ENCODE measurements at regions not wholly inside any gene's neighbourhood (a gene's known extent, or its start where the extent isn't known, plus 50 kb on each side); places are given as distances from the start of the nearest gene placed in this dataset.

DNA sequence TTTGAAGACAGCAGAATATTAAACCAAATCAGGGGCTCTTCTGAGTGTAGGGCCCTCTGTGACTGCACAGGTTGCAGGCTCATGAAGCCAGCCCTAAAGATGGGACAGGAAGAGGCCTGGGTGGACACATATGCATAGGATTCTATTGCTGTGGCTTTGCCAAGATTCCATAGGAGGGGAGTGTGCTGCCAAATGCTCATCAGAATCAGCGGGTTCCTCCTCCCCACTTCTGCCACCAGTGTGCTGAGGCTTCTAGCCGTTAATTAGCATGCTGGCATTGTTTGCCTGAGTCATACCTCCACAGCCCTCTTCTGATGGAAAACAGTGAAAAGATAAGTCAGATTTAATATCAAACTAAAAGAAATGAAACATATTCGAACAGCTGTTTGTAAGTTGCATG is 103.9 kb upstream of the TMEFF2 start:
- no peak overlapping the region for H3K27ac Mint-ChIP-seq
- TF ChIP-seq, protein P1, sequence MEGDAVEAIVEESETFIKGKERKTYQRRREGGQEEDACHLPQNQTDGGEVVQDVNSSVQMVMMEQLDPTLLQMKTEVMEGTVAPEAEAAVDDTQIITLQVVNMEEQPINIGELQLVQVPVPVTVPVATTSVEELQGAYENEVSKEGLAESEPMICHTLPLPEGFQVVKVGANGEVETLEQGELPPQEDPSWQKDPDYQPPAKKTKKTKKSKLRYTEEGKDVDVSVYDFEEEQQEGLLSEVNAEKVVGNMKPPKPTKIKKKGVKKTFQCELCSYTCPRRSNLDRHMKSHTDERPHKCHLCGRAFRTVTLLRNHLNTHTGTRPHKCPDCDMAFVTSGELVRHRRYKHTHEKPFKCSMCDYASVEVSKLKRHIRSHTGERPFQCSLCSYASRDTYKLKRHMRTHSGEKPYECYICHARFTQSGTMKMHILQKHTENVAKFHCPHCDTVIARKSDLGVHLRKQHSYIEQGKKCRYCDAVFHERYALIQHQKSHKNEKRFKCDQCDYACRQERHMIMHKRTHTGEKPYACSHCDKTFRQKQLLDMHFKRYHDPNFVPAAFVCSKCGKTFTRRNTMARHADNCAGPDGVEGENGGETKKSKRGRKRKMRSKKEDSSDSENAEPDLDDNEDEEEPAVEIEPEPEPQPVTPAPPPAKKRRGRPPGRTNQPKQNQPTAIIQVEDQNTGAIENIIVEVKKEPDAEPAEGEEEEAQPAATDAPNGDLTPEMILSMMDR (IDR thresholded peaks at IDR 0.05; ENCODE audit: unreplicated experiment in 3 of 3): no peak
- peaks cover 4% of the 10 kb centered on the region for H3K27me3 Mint-ChIP-seq (ENCODE audit: low read depth)
- no peaks in the 10 kb centered on the region for H3K9me3 Mint-ChIP-seq
- no peaks in the 10 kb centered on the region for H3K4me1 Mint-ChIP-seq
- no peak overlapping the region for H3K4me3 Mint-ChIP-seq
- H3K36me3 Mint-ChIP-seq (ENCODE audit: low read depth): no peaks in the 10 kb centered on the region

DNA sequence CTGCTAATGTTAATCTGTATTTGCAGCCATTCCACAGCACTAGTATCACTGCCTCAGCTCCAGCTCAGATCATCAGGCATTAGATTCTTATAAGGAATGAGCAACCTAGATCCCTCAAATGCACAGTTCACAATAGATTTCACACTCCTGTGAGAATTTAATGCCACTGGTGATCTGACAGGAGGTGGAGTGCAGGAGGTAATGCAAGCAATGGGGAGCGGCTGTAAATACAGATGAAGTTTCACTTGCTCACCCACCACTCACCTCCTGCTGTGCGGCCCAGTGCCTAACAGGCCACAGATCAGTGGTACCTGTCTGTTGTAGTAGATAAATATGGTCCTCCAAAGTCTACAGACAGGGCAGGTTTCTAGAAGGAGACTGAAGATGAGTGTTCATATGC is 97.7 kb upstream of the TMEFF2 start:
- Mint-ChIP-seq H3K36me3 (ENCODE audit: low read depth) (no peaks in the 10 kb centered on the region), H3K4me1 (no peaks in the 10 kb centered on the region), H3K4me3 (no peak overlapping the region), H3K27me3 (ENCODE audit: low read depth) (no peaks in the 10 kb centered on the region), H3K9me3 (no peaks in the 10 kb centered on the region), H3K27ac (no peak overlapping the region)
- TF ChIP-seq, protein P1 (IDR thresholded peaks at IDR 0.05; ENCODE audit: unreplicated experiment in 3 of 3): no peak

DNA sequence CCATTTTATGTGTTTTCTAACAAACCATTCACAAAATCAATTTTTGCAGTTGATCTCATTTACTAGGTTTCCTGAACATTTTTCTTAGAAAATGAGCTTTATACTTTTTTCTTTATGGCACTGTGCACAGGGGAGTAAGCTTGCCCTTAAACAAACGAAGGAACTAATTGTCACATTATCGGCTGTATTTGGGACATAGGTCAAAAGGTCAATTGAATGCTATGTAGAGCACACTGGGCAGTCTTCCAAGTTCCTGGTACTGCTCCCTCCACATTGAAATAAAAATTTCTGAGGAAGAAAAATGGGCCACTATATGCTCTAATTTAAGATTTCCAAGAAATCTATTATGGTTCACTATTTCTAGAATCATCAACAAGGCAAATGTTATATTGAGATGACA is 93.6 kb upstream of the TMEFF2 start:
- H3K4me3 Mint-ChIP-seq: no peak overlapping the region
- TF ChIP-seq, protein P1 (IDR thresholded peaks at IDR 0.05; ENCODE audit: unreplicated experiment in 3 of 3): no peak
- H3K27me3 Mint-ChIP-seq (ENCODE audit: low read depth): no peaks in the 10 kb centered on the region
- no peaks in the 10 kb centered on the region for H3K36me3 Mint-ChIP-seq (ENCODE audit: low read depth)
- H3K4me1 Mint-ChIP-seq: no peaks in the 10 kb centered on the region
- no peak overlapping the region for H3K27ac Mint-ChIP-seq
- no peaks in the 10 kb centered on the region for H3K9me3 Mint-ChIP-seq

DNA sequence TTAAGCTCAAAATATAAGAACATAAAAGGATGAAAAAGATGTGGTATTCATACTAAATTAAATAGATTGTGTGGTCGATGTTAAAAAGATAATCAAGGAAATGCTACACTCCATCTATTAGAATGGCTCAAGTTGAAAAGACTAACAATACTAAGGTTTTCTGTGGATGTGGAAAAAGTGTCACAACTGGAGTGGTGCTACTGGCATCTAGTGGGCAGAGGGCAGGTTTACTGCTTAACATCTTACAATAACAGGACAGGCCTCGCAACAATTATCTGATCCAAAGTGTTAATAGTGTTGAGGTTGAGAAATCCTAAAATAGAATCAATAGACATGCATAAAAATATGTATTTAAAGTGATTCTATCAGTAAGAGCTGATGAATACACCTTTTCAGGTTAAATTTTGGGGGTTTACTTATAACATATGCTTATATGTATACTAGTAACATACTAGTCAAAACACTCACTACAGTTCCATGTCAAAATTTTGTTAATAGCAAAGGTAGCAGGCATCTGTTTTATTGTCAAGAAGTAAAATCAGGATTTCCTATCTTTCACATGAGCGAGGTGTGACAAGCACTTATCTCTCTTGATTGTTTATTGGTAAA is 91.5 kb upstream of the TMEFF2 start:
- Mint-ChIP-seq H3K9me3 (no peaks in the 10 kb centered on the region), H3K27ac (no peak overlapping the region), H3K4me1 (no peaks in the 10 kb centered on the region)

DNA sequence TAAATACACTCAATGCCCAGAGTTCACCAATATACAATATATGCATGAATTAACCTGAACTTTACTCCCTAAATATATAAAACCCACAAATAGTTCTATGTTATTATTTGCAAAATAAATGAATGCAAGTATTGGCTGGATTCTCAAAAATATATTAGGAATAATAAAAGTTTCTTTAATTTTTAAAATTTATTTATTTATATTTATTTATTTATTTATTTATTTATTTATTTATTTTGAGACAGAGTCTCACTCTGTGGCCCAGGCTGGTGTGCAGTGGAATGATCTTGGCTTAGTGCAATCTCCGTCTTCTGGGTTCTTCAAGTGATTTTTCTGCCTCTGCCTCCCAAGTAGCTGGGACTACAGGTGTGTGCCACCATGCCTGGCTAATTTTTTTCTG is 88.7 kb upstream of the TMEFF2 start:
- H3K9me3 Mint-ChIP-seq: no peaks in the 10 kb centered on the region
- TF ChIP-seq, protein P1 (IDR thresholded peaks at IDR 0.05; ENCODE audit: unreplicated experiment in 3 of 3): no peak
- no peaks in the 10 kb centered on the region for H3K4me1 Mint-ChIP-seq
- H3K4me3 Mint-ChIP-seq: no peak overlapping the region
- no peaks in the 10 kb centered on the region for H3K27me3 Mint-ChIP-seq (ENCODE audit: low read depth)
- H3K36me3 Mint-ChIP-seq (ENCODE audit: low read depth): no peaks in the 10 kb centered on the region
- H3K27ac Mint-ChIP-seq: no peak overlapping the region

More for the DNA sequence above, 91.5 kb upstream of the TMEFF2 start:
- TF ChIP-seq, protein P1 (IDR thresholded peaks at IDR 0.05; ENCODE audit: unreplicated experiment in 3 of 3): peak in 2 of 3 experiments; percentile 16 to 20
- H3K4me3 Mint-ChIP-seq: no peak overlapping the region
- no peaks in the 10 kb centered on the region for H3K27me3 Mint-ChIP-seq (ENCODE audit: low read depth)
- H3K36me3 Mint-ChIP-seq (ENCODE audit: low read depth): no peaks in the 10 kb centered on the region

DNA sequence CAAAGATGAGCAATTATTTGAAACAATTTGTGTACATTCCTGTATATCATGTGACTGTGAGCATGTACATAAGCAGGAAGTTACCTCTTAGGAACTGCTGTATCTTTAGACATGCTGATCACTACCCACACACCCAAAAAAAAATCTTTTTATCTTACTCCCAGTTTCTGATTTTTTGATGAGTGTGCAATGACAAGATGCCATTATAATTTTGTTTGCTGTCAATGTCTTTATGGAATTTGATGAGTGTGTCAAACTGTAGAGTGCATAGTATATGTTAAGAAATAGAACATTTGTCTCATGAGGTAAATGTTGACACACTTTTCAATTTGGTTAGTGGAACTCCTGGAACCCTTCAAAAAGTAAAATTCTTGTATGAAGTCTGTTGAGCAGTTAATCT is 84.0 kb upstream of the TMEFF2 start:
- no peak overlapping the region for H3K4me3 Mint-ChIP-seq
- TF ChIP-seq, protein P1 (IDR thresholded peaks at IDR 0.05; ENCODE audit: unreplicated experiment in 3 of 3): no peak
- H3K36me3 Mint-ChIP-seq (ENCODE audit: low read depth): no peaks in the 10 kb centered on the region
- no peak overlapping the region for H3K27ac Mint-ChIP-seq
- peaks cover 11% of the 10 kb centered on the region for H3K9me3 Mint-ChIP-seq
- no peaks in the 10 kb centered on the region for H3K27me3 Mint-ChIP-seq (ENCODE audit: low read depth)
- no peaks in the 10 kb centered on the region for H3K4me1 Mint-ChIP-seq
